DMS153 treated with DMSO at 0.1 percent for 48 hours (cell line): ENCODE measurements at regions not wholly inside any gene's neighbourhood (a gene's known extent, or its start where the extent isn't known, plus 50 kb on each side); places are given as distances from the start of the nearest gene placed in this dataset.

Experiments
- DNase-seq: peaks from one replicate; lab custom pipeline; 2025; ENCODE audit not compliant: unreplicated experiment; lab: John Stamatoyannopoulos, UW

DNA sequence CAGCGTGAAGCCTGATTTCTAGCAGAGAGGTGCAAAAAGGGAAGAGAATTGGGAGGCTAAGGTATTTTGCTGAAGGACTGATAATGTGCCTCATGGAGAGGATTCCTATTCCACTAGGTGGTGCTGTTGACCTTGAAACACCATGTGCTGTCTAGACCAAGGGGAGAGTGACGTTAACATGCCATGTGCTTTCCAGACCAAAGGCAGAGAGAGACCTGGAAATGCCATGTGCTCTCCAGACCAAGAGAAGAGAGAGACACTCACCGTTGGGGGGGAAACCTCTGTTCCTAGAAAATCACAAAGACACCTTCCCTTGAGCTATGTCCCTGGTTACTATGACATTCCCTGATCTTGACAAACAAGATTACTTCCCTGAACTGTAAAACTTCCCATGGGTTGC lies 286.0 kb upstream of the TUSC1 start:
- peak; percentile 49 for DNase-seq

DNA sequence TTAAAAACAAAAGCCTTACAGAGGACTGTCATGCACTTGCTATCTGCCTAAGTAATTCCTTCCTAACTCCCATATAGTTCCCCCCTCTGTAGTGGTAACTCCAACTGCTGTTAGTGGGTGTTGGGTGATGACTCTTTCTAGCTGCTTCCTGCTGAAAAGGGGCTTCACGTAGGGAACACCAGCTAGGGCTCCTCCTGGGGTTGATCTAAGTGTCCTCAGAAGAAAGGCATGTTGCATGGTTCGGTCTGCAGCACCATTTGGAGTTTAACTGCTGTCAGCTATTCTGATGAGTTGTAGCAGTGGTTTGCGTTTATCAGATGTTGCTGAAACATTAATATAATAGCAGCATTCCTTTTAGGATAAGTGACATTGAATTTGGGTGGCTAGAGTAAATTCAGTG lies 281.9 kb upstream of the TUSC1 start:
- DNase-seq, result no peak

DNA sequence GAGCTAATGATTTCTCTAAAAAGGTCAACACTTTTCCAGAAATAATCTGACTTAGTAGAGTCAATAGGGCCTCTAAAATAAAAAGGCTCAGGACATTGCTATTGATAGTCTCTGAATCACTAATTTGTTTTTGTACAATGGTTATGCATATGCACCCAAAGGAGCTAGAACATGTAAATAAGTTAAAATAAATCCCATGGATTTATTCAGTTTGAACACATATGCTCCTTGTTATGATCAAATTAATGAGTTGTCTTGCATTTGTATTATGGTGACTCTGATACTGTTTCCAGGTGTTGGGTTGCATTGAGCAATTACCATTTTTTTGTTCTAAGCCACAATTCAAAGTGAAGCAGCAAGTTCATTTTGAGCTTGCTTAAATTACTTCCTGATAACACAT lies 276.0 kb upstream of the TUSC1 start:
- no peak for DNase-seq

DNA sequence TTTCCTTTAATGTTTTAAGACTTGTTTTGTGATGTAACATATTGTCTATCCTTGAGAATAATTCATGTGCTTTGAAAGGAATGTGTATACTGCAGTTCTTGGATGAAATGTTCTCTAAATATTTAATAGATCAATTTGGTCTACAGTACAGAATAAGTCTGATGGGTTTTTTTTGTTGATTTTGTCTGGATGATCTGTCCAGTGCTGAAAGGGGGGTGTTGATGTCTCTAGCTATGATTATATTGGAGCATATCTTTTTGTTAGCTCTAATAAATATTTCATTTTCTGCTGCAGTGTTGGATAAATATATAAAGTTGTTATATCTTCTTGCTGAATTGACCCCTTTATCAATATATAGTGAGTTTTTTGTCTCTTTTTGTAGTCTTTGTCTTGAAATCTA lies 269.9 kb upstream of the TUSC1 start:
- no peak for DNase-seq

DNA sequence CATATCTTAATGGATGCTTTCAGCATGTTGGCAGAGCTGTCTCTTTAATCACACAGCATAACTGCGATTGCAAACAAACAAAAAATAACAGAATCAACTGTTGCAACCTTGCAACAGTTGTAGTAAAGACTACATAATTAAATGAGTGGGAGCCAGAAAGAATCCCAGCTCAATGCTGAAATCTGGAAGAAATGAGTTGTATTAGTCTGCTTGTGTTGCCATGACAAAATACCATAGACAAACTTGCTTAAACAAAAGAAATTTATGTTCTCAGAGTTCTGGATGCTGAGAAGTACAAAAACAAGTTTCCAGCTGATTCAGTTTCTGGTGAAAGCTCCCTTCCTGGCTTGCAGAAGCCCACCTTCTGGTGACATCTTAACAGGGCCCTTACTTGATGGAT lies 260.9 kb upstream of the TUSC1 start:
- DNase-seq, result no peak

DNA sequence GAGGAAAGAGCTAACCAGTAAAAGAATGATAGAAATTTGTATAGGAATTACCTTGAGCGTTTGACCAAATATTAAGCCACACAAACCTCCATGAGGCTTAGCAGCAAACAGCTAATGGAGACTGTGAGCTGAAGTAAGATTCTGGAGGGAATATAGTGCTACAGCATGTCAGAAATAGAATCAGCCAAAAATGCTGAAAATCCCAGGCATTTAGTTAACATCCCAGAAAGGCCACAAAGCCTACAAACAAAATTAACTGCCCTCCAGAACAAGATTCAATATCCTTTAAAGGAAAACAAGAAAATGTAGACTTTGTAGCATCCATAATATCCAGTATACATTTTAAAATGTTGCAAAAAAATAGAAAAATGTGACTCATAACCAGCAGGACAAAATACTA lies 257.8 kb upstream of the TUSC1 start:
- no peak for DNase-seq

DNA sequence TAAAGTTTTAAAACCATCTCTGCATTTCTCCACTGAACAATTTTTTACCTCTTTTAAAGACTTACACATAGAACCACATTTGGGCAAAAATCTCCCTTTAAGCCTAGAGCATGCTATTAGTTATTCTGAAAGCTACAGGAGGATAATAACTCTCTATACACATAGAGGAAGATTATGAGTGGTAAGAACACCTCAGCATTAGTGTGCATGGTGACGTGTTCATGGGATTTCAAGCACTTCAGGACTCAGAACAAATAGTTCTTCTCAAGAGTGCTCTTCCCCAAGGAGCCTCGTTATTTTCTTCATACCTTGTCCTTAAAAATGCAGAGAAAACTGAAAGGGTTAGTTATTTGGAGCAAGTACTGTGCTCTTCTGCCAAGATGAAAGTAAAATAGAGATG lies 256.9 kb upstream of the TUSC1 start:
- no peak for DNase-seq

DNA sequence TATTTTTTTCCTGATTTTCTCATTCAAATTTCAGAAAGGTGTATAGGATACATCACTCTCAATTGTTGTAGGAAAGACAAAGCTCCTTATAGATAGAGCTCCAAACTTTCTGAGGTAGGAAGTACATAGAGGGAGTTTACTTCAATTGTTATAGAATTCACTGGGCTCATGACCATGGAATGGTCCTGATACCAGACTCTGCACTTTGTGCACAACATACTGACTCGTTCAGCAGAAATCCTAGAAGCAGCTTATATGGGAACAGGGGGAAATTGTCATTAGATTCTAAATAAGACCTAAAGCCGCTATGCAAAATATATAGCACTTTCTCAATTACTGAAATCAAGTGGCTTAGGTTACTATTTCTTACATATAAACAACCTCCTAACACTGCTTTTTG lies 240.5 kb upstream of the TUSC1 start:
- no peak for DNase-seq

DNA sequence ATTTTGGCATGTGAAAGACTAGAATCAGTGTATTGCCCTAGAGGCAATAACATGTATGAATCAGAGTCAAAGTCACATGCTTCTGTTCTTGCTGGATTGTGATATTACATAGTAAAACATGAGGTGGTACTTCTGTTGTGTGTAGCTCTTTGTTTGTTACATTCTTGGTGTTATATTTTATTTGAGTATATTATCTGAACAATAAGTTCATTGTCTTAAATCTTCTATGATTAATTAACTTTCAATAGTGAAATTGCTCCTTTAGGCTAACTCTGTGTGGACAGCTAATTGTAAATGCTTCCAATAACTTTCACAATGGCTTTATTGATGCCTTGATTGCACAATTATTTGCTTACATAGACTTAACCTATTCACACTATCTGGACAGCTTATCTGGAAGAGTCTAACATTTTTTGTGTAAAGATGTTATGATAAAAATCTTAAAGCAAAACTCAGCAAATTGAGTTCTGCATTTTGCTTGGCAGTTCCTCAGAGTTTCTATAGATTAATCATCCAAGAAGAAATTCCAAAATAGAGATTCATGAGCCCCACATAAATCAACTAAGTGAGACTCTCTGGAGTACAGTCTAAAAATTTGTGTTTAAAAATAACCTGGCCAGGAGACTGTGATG lies 239.6 kb upstream of the TUSC1 start:
- DNase-seq, result no peak

DNA sequence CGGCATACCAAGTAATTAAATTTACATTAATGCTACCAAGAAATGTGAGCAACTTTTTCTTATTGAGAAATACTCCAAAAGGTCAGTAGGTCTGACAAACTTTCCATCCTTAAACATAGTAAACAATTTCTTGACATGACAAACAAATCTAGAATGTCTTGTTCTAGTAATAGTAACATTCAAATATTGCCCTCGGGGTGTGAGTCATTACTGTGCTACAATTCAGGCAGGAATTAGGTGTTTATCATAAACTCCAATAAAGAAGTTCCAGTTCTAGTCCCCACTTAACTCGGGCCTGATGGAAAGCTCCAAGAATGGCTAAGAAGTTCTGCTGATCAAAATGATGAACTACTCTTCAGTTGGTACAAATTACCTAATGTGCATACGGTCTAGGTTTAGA lies 235.6 kb upstream of the TUSC1 start:
- no peak for DNase-seq

DNA sequence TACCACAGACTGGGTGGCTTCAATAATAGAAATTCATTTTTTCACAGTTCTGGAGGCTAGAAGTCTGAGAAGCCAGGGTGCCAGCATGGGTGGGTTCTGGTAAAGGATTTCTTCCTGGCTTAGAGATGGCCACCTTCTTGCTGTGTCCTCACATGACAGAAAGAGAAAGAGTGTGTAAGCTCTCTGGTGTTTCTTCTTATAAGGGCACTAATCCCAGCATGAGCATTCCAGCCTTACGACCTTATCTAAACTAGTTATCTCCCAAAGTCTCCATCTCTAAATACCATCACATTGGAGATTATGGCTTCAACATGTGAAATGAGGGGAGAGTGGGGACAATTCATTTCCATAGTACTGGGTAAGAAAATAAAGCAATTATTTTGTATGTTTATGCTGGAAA lies 226.5 kb upstream of the TUSC1 start:
- DNase-seq, result no peak

DNA sequence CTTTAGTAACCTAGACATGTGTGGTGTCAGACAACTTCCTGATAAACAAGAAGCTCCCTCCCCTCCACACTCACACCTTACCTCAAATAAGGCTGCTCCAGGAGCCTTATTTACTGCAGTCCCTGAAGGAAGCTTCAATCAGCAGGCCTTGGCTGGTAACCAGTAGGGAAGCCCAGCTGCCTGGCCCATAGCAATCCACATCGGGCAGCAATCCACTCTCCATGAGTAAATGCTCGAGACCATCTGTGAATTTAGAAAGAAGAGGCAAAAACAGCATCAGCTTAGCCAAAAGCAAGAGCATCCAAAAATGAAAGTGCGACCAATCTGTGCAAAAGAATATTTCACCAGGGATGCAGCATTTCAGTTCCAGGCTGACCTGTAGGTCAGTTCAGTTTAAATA lies 213.3 kb upstream of the TUSC1 start:
- no peak for DNase-seq

DNA sequence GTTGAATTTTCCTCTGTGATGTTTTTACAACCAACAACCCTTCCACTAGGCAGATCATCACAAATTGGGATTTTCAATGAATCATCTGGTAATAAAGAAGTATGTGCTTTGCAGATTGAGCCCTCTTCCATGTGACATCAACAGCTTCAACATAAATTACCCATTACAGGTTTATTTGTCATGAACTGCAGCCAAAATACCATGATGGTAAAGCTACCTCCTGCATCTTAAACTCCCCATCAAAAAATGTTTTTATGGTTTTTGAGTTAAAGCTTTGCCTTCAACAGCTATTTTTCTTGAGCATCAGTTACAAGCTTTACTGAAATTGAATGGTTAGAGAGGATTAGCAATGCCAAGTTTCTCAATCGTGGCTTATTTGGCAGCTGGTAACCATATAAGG lies 211.4 kb upstream of the TUSC1 start:
- no peak for DNase-seq

DNA sequence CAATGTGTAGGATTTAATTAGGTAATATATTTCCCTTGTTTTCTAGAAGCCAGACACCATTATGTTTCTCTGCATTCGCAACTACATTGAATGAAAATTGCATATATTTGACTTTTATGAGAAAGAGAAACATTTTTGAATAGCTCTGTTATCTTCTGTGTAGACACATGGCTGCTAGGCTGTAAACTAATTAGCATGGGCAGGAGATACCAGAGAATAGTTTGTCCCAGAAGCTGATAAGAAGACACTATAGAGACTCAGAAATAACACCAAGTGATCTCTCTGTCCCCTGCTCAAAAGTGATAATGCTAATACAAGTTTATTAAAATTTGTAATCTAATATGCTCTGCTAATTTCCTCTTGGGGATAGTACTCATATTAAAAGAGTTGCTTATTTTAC lies 198.0 kb upstream of the TUSC1 start:
- no peak for DNase-seq

DNA sequence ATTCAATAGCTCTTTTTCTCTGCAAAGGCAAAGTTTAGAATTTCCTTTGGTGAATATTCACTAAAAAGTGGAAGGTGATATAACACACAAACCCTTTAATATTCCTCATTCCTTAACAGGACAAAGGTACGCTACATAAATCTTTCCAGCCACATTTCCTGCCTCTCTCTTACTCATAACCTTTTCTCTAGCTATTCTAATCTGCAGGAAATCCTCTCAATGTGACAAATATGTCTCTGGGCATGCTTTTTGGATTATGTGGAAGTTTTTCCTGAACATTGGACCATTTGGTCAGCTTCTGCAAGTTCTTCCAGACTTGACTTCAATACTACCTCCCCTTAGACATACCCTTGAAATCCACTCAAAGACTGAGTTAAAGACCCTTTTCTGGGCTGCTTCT lies 186.3 kb upstream of the TUSC1 start:
- no peak for DNase-seq

DNA sequence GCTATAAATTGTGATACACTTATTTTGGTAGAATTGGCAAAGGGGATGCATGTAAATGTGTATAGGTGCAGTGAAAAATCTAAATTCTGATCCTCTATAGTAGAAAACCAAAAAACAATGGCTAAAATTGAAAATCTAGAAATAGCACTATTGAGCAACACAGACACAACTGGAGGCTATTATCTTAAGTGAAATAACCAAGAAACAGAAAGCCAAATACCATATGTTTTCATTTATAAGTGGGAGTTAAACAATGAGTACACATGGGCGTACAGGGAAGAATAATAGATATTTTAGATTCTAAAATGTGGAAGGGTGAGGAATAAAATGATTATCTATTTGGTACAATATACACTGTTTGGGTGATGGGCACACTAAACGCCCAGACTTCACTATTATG lies 183.2 kb upstream of the TUSC1 start:
- DNase-seq, result no peak

DNA sequence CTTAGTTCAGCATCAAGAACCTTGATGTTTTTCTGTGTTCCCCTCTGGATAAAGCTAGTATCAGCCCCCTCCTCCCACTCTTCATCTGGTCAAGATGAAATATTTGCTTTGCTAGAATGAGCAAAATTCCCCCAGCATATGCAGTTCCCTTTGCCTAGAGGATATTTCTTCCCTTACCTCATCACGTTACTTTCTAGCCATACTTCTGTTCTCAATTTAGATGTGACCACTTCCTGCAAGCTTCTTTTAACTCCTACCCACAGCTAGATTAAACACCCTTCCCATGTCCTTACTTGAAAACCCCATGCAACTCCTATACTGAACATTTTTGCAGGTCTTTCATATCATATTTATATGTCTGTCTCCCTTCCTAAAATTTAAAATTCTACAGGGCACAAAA lies 178.9 kb upstream of the TUSC1 start:
- no peak for DNase-seq

DNA sequence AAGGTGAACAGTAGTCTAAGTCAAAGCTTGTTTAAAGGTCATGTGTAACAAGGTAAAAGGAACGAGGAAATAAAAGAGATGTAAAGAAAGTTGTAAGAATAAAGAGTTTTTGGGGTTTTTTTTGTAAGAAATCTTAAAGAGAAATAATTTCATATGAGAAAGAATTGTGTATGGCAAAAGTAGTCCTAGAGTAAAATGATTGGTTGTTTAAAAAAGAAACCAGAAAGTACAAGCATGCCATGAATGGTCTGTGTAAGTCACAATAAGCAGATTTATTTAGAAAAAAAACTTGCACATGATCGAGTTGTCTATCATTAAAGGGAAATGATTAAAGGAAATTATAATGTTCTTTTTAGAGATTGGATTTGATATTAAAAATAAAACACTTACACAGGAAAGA lies 172.6 kb upstream of the TUSC1 start:
- DNase-seq, result no peak

DNA sequence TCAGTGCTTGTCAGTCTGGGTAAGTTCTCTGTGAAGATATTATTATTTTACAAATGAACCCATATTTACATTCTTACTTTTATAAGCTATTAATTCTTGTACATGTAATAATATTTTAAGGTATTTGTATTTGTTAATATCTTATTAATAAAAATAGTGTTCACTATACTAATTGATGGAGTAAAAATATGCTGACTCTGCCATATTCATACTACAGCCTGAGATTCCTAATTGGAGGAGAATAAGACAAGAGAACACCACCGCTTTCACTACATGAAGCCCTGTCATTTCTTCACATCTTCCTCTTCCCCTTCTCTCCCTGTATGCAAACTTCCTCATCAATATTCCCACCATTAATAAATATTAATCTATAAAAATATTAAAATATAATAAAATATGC lies 167.6 kb upstream of the TUSC1 start:
- DNase-seq, result no peak

DNA sequence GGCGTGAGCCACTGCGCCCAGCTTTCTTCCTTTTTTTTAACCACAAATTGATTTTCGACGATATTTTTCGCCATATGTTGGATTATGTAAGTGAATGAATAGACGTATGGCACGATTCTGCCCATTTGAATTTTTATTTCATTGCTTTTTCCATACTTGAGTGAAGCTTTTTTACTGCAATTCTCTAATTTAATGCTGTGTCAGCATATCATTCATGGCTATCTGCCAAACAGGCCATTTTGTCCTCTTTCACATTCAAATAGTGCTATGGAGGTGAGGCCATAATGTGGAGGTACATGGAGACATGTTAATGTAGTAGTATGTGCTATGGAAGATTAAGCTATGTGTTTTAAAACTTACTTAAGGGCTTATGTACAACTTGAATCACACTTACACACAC lies 152.1 kb upstream of the TUSC1 start:
- no peak for DNase-seq

DNA sequence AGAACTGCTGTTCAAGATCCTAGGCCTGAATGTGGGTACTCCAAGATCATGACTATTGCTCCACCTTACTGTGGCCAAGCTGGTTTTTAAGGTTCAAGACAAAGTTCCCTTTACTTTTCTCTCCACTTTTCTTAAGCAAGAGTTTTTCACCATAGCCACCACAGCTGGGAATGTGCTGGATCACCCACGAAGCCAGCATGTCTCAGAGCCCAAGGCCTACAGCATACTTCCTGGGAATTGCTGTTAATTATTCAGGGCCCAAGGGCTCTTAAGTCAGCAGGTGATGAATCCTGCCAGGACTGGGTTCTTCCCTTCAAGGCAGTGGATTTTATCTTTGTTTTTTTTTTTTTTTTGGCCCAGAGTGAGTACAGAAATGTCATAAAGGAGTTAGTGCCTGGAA lies 149.4 kb upstream of the TUSC1 start:
- no peak for DNase-seq

DNA sequence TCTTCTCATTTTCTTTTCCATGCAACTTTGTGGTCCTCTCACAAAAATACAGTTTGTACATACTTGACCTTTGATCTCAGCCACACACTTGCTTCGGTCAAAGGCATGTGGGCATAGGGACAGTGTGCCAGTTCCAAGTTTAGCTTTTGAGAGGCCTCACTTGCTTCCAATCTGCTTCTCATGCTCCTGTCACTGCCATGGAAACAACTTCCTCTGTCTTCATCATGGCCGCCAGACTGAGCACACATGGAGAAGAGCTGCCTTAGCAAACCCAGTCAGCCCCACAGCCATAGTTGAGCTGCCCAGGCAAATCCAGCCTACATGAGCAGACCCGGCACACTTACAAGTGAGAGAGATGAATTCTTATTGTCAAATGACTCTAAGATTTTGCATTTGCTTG lies 138.2 kb upstream of the TUSC1 start:
- no peak for DNase-seq

DNA sequence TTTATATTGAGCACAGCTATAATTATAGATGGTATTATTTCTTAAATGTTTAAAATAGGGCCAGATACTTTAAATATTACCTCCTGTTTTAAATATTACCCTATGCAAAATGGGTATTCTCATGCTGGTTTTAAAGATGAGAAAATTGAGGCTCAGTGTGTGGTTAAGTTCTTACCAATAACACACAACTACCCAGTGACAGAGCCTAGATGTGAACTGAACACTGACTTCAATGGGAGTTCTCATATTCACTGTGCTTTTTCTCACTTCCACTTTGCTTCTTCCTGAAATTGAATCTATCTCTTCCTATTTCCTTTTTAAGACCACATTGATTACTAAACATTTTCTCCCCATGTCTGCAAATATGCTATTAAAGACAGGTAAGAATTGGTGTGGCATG lies 135.8 kb upstream of the TUSC1 start:
- DNase-seq, result no peak

DNA sequence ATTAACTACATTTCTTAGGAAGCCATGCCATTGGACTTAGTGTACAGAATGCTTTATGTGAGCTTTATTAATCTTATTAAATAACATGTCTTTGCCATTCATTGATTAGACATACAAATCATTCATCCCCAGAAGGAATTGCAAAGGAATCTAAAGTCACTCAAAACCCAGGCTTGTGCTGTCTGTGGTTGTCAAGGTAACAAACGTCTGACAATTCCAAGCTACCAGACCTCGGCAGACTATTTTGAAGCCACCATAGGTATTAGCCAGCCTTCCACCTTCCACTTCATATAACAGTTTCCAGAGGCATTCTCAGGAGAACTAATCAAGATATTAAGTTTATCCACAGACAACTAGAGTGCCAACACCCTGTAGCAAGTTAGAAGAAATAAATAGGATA lies 135.2 kb upstream of the TUSC1 start:
- no peak for DNase-seq
